ENCODE measurements at regions not wholly inside any gene's neighbourhood (a gene's known extent, or its start where the extent isn't known, plus 50 kb on each side); places are given as distances from the start of the nearest gene placed in this dataset.

DNA sequence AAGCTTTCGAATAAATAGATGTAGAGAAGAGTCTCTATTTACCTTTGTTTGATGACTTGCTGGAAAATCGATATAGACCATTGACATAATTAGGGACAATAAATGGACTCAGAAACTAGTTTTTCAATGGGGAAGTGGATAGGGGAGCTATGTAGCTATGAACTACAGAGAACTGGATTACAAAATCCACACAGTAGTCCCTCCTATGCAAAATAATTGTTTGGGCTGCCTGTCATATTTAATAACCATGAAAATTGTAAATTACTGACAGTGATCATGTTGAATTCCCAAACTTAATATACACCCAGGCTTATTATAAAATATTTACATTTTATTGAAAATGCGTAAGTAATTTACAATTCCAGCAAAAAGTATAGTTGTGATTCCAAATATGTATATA lies 333.1 kb upstream of the FAM241A start:
- no peak for TF ChIP-seq POLR2AphosphoS5 (IDR thresholded peaks at IDR 0.05; ENCODE audit: insufficient read depth, low read depth, low read length)
- no peak for TF ChIP-seq POLR2A (IDR thresholded peaks at IDR 0.05; ENCODE audit: low read depth, low read length)
- no peak for TF ChIP-seq CTCF (IDR thresholded peaks at IDR 0.05; ENCODE audit: extremely low read depth in 1 of 2, insufficient read depth in 1 of 2, low read depth in 1 of 2, low read length in 2 of 2)
- no peak for TF ChIP-seq MYC (IDR thresholded peaks at IDR 0.05; ENCODE audit: low read depth, low read length)
- no peak for TF ChIP-seq GATA2 (IDR thresholded peaks at IDR 0.05; ENCODE audit: insufficient read depth, insufficient read length, low read depth, low read length)
- TF ChIP-seq EZH2 (IDR thresholded peaks at IDR 0.05; ENCODE audit: borderline replicate concordance, low read depth, low read length, severe bottlenecking) = no peak

All from endothelial cell of umbilical vein (primary cell).